ENCODE measurements at regions not wholly inside any gene's neighbourhood (a gene's known extent, or its start where the extent isn't known, plus 50 kb on each side); places are given as distances from the start of the nearest gene placed in this dataset.
"Not testable (repeated sequence)": the region's sequence is repeated elsewhere in the genome, so short reads cannot be mapped to it uniquely, and the experiment has no call there.

DNA sequence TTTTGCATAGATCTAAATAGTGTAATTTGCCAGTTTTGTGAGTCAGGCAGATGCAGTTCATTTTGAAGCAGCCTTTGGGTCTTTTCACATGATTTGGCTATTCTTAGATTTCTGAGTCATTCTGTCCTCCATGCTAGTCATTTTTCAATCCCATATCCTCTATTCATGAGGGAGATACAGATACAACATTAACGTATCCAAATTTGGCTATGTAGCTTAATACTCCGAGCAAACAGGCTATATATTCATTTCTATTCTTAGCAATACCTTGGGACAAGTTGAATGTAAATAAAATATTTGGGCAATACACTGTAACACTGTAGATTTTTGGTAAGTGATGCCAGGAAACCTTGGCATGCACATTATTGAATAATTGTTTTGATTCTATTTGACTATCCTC is 270.7 kb upstream of the PDE3A start:
- H3K9me3 ChIP-seq (ENCODE audit: control insufficient read depth in 3 of 3, low read length in 3 of 3): no peaks in the 10 kb centered on the region
- peaks cover 0 to 4% (median 0%) of the 10 kb centered on the region in 3 donors for H3K4me1 ChIP-seq (ENCODE audit: control insufficient read depth in 3 of 3, insufficient read depth in 3 of 3, low read length in 3 of 3)
- no peak overlapping the region for H3K4me3 ChIP-seq (ENCODE audit: low read length in 3 of 3)
- no peak overlapping the region for H3K9ac ChIP-seq (ENCODE audit: low read depth in 1 of 3, low read length in 3 of 3)
- no peaks in the 10 kb centered on the region for H3K27me3 ChIP-seq (ENCODE audit: control insufficient read depth in 3 of 3, insufficient read depth in 3 of 3, low read length in 3 of 3)
- H3K36me3 ChIP-seq (ENCODE audit: control insufficient read depth in 3 of 3, insufficient read depth in 3 of 3, low read length in 3 of 3): no peaks in the 10 kb centered on the region
- peak overlapping the region; percentile 31 for H3K27ac ChIP-seq (ENCODE audit: low read depth, low read length)

DNA sequence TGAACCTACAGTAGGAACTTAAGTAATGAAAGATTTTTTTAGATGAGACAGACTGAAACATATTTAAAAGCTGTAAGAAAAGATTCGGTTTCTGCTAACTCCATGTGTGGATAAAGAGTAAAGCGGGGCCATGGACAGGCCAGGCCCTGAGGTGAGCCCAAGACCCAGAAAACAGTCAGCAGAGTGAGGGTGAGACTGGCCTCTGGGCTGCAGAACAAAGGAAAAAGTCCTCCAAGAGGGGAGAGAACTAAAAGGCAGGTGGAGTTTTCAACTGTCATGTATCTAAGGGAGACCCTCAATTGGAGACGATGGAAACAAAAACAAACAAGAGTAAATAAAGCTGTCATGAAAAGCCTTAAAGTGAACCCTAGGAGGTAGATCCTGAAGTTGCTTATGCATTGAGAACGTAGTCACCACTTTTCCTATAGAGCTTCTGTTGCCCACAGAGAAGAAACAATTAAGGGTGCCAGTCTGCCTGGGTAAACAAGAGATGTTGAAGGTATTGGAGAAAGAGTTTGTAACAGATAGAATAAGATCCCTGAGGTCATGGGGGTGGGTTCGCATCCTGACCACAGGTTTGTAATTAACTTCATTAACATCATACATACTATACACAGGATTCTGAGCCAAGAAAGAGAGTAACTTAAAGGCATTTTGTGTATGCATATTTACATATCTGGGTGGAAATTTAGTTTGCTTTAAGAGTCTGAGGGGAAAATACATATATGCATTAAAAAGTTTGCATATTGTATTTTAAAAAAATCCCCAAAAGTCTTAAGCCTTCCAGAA is 268.7 kb upstream of the PDE3A start:
- Histone ChIP-seq H3K4me3 (ENCODE audit: low read length in 3 of 3) (no peak overlapping the region), H3K27me3 (ENCODE audit: control insufficient read depth in 3 of 3, insufficient read depth in 3 of 3, low read length in 3 of 3) (no peaks in the 10 kb centered on the region), H3K9ac (ENCODE audit: low read depth in 1 of 3, low read length in 3 of 3) (no peak overlapping the region), H3K36me3 (ENCODE audit: control insufficient read depth in 3 of 3, insufficient read depth in 3 of 3, low read length in 3 of 3) (no peaks in the 10 kb centered on the region), H3K4me1 (ENCODE audit: control insufficient read depth in 3 of 3, insufficient read depth in 3 of 3, low read length in 3 of 3) (peaks cover 0 to 4% (median 0%) of the 10 kb centered on the region in 3 donors), H3K27ac (ENCODE audit: low read depth, low read length) (no peak overlapping the region), H3K9me3 (ENCODE audit: control insufficient read depth in 3 of 3, low read length in 3 of 3) (no peaks in the 10 kb centered on the region)

- no peaks in the 10 kb centered on the region for H3K9me3 ChIP-seq (ENCODE audit: control insufficient read depth in 3 of 3, low read length in 3 of 3)
- H3K9ac ChIP-seq (ENCODE audit: low read depth in 1 of 3, low read length in 3 of 3): no peak overlapping the region
- no peaks in the 10 kb centered on the region for H3K36me3 ChIP-seq (ENCODE audit: control insufficient read depth in 3 of 3, insufficient read depth in 3 of 3, low read length in 3 of 3)
- no peaks in the 10 kb centered on the region for H3K27me3 ChIP-seq (ENCODE audit: control insufficient read depth in 3 of 3, insufficient read depth in 3 of 3, low read length in 3 of 3)
- H3K4me1 ChIP-seq (ENCODE audit: control insufficient read depth in 3 of 3, insufficient read depth in 3 of 3, low read length in 3 of 3): peaks cover 0 to 4% (median 0%) of the 10 kb centered on the region in 3 donors
- no peak overlapping the region for H3K4me3 ChIP-seq (ENCODE audit: low read length in 3 of 3)
- H3K27ac ChIP-seq (ENCODE audit: low read depth, low read length): no peak overlapping the region
Observed at GRCh38 chr12:20101046-20101445, 267.3 kb upstream of the PDE3A start.

DNA sequence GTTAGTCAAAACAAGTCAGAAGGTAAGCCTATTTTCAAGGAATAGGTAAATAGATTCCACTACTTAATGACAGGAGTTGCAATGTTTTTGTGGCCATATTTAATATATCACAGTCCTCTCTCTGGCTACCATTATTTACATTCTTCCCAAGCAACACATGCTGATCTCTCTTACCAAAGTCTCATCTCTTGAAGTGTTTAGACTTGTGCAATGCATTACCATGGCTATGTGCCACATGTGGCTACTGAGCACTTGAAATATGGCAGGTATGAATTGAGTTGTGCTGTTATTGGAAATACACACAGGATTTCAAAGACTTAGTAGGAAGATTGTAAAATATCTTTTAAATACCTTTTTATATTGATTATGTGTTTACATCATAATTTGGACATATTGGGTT is 262.4 kb upstream of the PDE3A start:
- no peaks in the 10 kb centered on the region for H3K4me1 ChIP-seq (ENCODE audit: control insufficient read depth in 3 of 3, insufficient read depth in 3 of 3, low read length in 3 of 3)
- H3K9ac ChIP-seq (ENCODE audit: low read depth in 1 of 3, low read length in 3 of 3): no peak overlapping the region
- H3K9me3 ChIP-seq (ENCODE audit: control insufficient read depth in 3 of 3, low read length in 3 of 3): no peaks in the 10 kb centered on the region
- H3K27me3 ChIP-seq (ENCODE audit: control insufficient read depth in 3 of 3, insufficient read depth in 3 of 3, low read length in 3 of 3): no peaks in the 10 kb centered on the region
- H3K4me3 ChIP-seq (ENCODE audit: low read length in 3 of 3): no peak overlapping the region
- no peaks in the 10 kb centered on the region for H3K36me3 ChIP-seq (ENCODE audit: control insufficient read depth in 3 of 3, insufficient read depth in 3 of 3, low read length in 3 of 3)
- no peak overlapping the region for H3K27ac ChIP-seq (ENCODE audit: low read depth, low read length)

DNA sequence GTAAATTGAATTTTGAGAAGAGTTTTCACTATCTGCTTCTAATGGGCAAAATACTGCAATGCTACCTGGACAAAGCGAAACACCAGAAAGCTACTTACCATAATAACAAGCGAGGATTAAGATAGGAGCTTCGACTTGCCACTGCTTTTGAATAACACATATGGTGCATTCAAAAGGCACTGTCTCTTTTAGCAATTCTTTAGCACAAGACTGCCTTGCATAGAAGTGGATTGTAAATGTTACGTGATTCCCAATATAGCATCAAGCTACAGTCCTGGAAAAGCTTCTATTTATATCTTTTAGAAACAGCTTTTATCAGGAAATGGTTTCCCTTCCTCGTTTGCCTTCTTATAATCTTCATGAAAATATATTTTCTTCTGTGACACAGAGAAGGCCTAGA is 258.7 kb upstream of the PDE3A start:
- H3K27ac ChIP-seq (ENCODE audit: low read depth, low read length): no peak overlapping the region
- H3K4me3 ChIP-seq (ENCODE audit: low read length in 3 of 3): no peak overlapping the region

GRCh38 chr12:20115371-20115770 is 253.0 kb upstream of the PDE3A start:
- H3K4me1 ChIP-seq (ENCODE audit: control insufficient read depth in 3 of 3, insufficient read depth in 3 of 3, low read length in 3 of 3); H3K9me3 ChIP-seq (ENCODE audit: control insufficient read depth in 3 of 3, low read length in 3 of 3); H3K9ac ChIP-seq (ENCODE audit: low read depth in 1 of 3, low read length in 3 of 3); H3K27me3 ChIP-seq (ENCODE audit: control insufficient read depth in 3 of 3, insufficient read depth in 3 of 3, low read length in 3 of 3); H3K4me3 ChIP-seq (ENCODE audit: low read length in 3 of 3); H3K27ac ChIP-seq (ENCODE audit: low read depth, low read length); H3K36me3 ChIP-seq (ENCODE audit: control insufficient read depth in 3 of 3, insufficient read depth in 3 of 3, low read length in 3 of 3): not testable (repeated sequence)

More for the DNA sequence above, 258.7 kb upstream of the PDE3A start:
- Histone ChIP-seq H3K4me1 (ENCODE audit: control insufficient read depth in 3 of 3, insufficient read depth in 3 of 3, low read length in 3 of 3) (no peaks in the 10 kb centered on the region), H3K9me3 (ENCODE audit: control insufficient read depth in 3 of 3, low read length in 3 of 3) (no peaks in the 10 kb centered on the region), H3K9ac (ENCODE audit: low read depth in 1 of 3, low read length in 3 of 3) (no peak overlapping the region), H3K36me3 (ENCODE audit: control insufficient read depth in 3 of 3, insufficient read depth in 3 of 3, low read length in 3 of 3) (no peaks in the 10 kb centered on the region), H3K27me3 (ENCODE audit: control insufficient read depth in 3 of 3, insufficient read depth in 3 of 3, low read length in 3 of 3) (no peaks in the 10 kb centered on the region)

DNA sequence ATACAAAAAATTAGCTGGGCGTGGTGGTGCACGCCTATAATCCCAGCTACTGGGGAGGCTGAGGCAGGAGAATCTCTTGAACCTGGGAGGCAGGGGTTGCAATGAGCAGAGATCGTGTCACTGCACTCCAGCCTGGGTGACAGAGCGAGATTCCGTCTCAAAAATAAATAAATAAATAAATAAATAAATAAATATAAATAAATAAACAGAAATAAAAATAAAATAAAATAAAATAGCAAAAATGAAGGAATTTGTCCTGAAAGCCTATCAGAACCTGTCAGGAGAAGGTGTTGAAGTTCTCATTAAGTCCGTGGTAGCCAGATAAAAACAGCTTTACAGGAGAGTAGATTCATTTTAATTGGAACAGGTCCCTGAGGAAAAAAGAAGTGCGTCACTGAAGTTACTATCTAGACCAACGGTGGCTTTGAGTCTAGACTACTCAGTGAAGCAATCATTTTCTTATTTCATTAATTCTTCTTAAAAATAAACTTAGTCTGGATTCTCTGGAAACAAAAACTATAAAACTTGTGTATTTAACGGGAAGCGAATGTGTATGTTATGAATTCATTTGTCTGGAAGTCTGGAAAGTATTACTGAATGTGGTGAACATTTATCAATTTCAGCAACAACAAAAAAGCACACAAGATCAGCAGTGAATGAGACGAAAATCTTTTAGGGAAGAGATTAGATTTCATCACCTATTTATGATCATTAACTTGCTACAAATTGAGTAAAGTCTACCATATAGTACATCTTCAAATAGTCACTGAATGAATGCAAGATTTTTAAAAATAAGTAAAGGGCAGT is 248.5 kb upstream of the PDE3A start:
- Histone ChIP-seq H3K27me3 (ENCODE audit: control insufficient read depth in 3 of 3, insufficient read depth in 3 of 3, low read length in 3 of 3) (no peaks in the 10 kb centered on the region), H3K27ac (ENCODE audit: low read depth, low read length) (no peak overlapping the region), H3K4me1 (ENCODE audit: control insufficient read depth in 3 of 3, insufficient read depth in 3 of 3, low read length in 3 of 3) (no peaks in the 10 kb centered on the region), H3K4me3 (ENCODE audit: low read length in 3 of 3) (no peak overlapping the region), H3K9me3 (ENCODE audit: control insufficient read depth in 3 of 3, low read length in 3 of 3) (no peaks in the 10 kb centered on the region), H3K36me3 (ENCODE audit: control insufficient read depth in 3 of 3, insufficient read depth in 3 of 3, low read length in 3 of 3) (no peaks in the 10 kb centered on the region), H3K9ac (ENCODE audit: low read depth in 1 of 3, low read length in 3 of 3) (no peak overlapping the region)

- H3K9me3 ChIP-seq (ENCODE audit: control insufficient read depth in 3 of 3, low read length in 3 of 3): no peaks in the 10 kb centered on the region
Observed at GRCh38 chr12:20120403-20120725, 248.0 kb upstream of the PDE3A start.

GRCh38 chr12:20122274-20122673 is 246.1 kb upstream of the PDE3A start:
- Histone ChIP-seq H3K27ac (ENCODE audit: low read depth, low read length) (no peak overlapping the region), H3K9ac (ENCODE audit: low read depth in 1 of 3, low read length in 3 of 3) (no peak overlapping the region), H3K9me3 (ENCODE audit: control insufficient read depth in 3 of 3, low read length in 3 of 3) (no peaks in the 10 kb centered on the region), H3K4me3 (ENCODE audit: low read length in 3 of 3) (no peak overlapping the region), H3K4me1 (ENCODE audit: control insufficient read depth in 3 of 3, insufficient read depth in 3 of 3, low read length in 3 of 3) (no peaks in the 10 kb centered on the region), H3K36me3 (ENCODE audit: control insufficient read depth in 3 of 3, insufficient read depth in 3 of 3, low read length in 3 of 3) (no peaks in the 10 kb centered on the region), H3K27me3 (ENCODE audit: control insufficient read depth in 3 of 3, insufficient read depth in 3 of 3, low read length in 3 of 3) (no peaks in the 10 kb centered on the region)

More at GRCh38 chr12:20120403-20120725, 248.0 kb upstream of the PDE3A start:
- Histone ChIP-seq H3K36me3 (ENCODE audit: control insufficient read depth in 3 of 3, insufficient read depth in 3 of 3, low read length in 3 of 3) (no peaks in the 10 kb centered on the region), H3K9ac (ENCODE audit: low read depth in 1 of 3, low read length in 3 of 3) (no peak overlapping the region), H3K27me3 (ENCODE audit: control insufficient read depth in 3 of 3, insufficient read depth in 3 of 3, low read length in 3 of 3) (no peaks in the 10 kb centered on the region), H3K27ac (ENCODE audit: low read depth, low read length) (no peak overlapping the region), H3K4me1 (ENCODE audit: control insufficient read depth in 3 of 3, insufficient read depth in 3 of 3, low read length in 3 of 3) (no peaks in the 10 kb centered on the region), H3K4me3 (ENCODE audit: low read length in 3 of 3) (no peak overlapping the region)

DNA sequence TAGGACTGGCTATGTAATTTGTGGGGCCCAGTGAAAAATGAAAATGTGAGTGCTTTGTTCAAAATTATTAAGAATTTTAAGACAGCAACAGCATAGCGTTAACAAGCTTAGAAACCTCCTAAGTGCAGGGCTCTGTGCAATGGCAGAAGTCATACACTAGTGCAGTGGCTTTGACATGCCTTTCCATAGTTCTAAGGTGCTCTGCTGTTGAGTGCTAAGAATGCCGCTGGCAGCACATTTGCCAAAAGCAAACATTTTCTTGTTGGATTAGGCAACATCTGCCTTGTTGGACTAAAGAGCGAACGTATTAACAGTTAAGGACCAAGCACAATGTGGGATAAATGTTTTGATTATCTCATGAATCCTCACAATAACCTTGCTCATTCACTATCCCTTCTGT is 244.9 kb upstream of the PDE3A start:
- H3K27ac ChIP-seq (ENCODE audit: low read depth, low read length): no peak overlapping the region
- no peaks in the 10 kb centered on the region for H3K9me3 ChIP-seq (ENCODE audit: control insufficient read depth in 3 of 3, low read length in 3 of 3)
- no peaks in the 10 kb centered on the region for H3K27me3 ChIP-seq (ENCODE audit: control insufficient read depth in 3 of 3, insufficient read depth in 3 of 3, low read length in 3 of 3)
- no peak overlapping the region for H3K9ac ChIP-seq (ENCODE audit: low read depth in 1 of 3, low read length in 3 of 3)
- no peak overlapping the region for H3K4me3 ChIP-seq (ENCODE audit: low read length in 3 of 3)
- no peaks in the 10 kb centered on the region for H3K4me1 ChIP-seq (ENCODE audit: control insufficient read depth in 3 of 3, insufficient read depth in 3 of 3, low read length in 3 of 3)
- no peaks in the 10 kb centered on the region for H3K36me3 ChIP-seq (ENCODE audit: control insufficient read depth in 3 of 3, insufficient read depth in 3 of 3, low read length in 3 of 3)

All from skeletal muscle tissue (tissue), 3 donors.